Activated CD4-positive, alpha-beta memory T cell treated with anti-CD3 and anti-CD28 coated beads for 36 hours (primary cell): ENCODE measurements at regions not wholly inside any gene's neighbourhood (a gene's known extent, or its start where the extent isn't known, plus 50 kb on each side); places are given as distances from the start of the nearest gene placed in this dataset.

Experiments
- CTCF ChIA-PET: fragments of 350-600 bp; sonication (Branson Sonifier 250); formaldehyde crosslinking; loops from one replicate; lab custom pipeline; 2021; ENCODE audit warnings: antibody characterized with exemption, inconsistent platforms; lab: Charles Lee
- POLR2A ChIA-PET: fragments of 350-600 bp; sonication (Branson Sonifier 250); formaldehyde crosslinking; loops from one replicate; lab custom pipeline; 2021; ENCODE audit warnings: antibody characterized with exemption; lab: Charles Lee
- DNase-seq: peaks from one replicate; pipeline ENCODE4 v3.0.0-alpha.2; 2020
- H3K27ac Mint-ChIP-seq: one replicate; pipeline ENCODE4 v1.8.0; 2021; ENCODE audit warnings: mixed read lengths
- H3K27me3 Mint-ChIP-seq: one replicate; pipeline ENCODE4 v1.8.0; 2021; ENCODE audit warnings: mixed read lengths
- H3K36me3 Mint-ChIP-seq: one replicate; pipeline ENCODE4 v1.8.0; 2021; ENCODE audit warnings: mixed read lengths
- H3K4me1 Mint-ChIP-seq: one replicate; pipeline ENCODE4 v1.8.0; 2021; ENCODE audit warnings: low read depth, mixed read lengths
- H3K4me3 Mint-ChIP-seq: one replicate; pipeline ENCODE4 v1.8.0; 2021; ENCODE audit warnings: mild to moderate bottlenecking, mixed read lengths
- H3K9me3 Mint-ChIP-seq: one replicate; pipeline ENCODE4 v1.8.0; 2021; ENCODE audit warnings: mixed read lengths
- intact Hi-C: fragments of 100-400 bp; cut with micrococcal nuclease; formaldehyde crosslinking; loops from one replicate; pipeline ENCODE4 v1.15.1; 2023

DNA sequence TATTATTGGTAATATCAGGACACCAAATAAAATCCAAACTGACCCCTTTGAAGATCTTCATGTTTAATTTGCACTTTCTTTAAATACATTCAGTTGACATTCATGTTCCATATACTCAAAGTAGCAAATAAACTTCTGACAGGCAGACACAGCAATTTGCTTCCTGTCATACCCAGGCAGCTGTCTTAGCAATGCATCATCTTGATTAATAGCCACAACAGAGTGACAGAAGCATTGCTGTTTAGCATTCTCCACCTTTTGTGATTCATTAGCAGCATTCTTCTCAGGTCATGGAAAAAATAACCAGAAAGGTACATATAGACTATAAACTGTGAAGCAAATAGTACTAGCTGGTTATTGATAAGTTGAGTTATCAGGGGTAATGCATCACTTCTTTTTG is 366.8 kb downstream of the CYLC2 start:
- no peak for DNase-seq
- intact Hi-C loops: no loop called here
- Mint-ChIP-seq H3K27ac (no peak overlapping the region), H3K4me3 (no peak overlapping the region), H3K27me3 (no peaks in the 10 kb centered on the region), H3K4me1 (no peaks in the 10 kb centered on the region), H3K36me3 (no peaks in the 10 kb centered on the region), H3K9me3 (peaks cover 8% of the 10 kb centered on the region)
- ChIA-PET CTCF (no interaction called here), POLR2A (no interaction called here)

- intact Hi-C loops: no loop called here
- POLR2A ChIA-PET: no interaction called here
- no peaks in the 10 kb centered on the region for H3K36me3 Mint-ChIP-seq
Measured at GRCh38 chr9:103362986-103363385, 367.9 kb downstream of the CYLC2 start.

DNA sequence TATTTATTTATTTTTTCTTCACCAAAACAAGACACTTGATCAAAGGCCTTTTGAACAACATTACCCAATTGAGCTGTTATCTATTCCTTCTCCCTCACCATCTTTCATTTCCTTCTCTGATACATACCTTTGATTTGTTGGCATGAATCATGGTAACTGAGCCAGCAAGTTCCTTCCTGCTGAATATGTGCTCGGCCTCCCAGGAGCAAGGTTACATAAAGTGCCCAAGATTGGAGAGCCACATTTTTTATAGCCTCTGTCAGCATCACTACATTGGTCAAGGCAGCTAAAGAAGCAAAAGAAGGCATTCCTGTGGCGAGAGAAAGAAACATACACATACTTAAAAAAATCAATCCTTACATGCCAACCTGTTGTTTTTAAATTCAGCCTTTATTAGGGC is 369.6 kb downstream of the CYLC2 start:
- ChIA-PET POLR2A (no interaction called here), CTCF (no interaction called here)
- intact Hi-C loops: no loop called here

More at GRCh38 chr9:103362986-103363385, 367.9 kb downstream of the CYLC2 start:
- DNase-seq: no peak
- Mint-ChIP-seq H3K27me3 (no peaks in the 10 kb centered on the region), H3K4me3 (no peak overlapping the region), H3K9me3 (peaks cover 8% of the 10 kb centered on the region), H3K27ac (no peak overlapping the region), H3K4me1 (no peaks in the 10 kb centered on the region)
- CTCF ChIA-PET: no interaction called here

DNA sequence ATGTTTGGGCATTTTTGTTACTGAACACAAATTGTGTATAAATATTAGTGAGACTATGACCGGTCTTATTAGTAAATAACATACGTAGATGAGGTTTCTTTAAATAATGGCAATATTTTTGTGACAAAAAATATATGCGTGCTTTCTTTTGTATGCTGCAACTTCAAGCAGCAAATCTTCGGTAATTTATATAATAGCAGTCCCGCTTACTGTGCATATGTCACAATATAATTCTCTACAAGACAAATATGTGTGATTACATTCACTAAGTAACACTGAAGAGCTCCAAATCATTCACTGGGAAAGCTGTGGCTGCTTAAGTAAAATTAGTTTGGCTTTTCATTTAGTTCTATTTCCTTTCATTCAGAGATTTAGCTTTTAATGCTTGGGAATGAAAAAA is 376.0 kb downstream of the CYLC2 start:
- peaks cover 5% of the 10 kb centered on the region for H3K9me3 Mint-ChIP-seq
- H3K36me3 Mint-ChIP-seq: no peaks in the 10 kb centered on the region
- H3K4me1 Mint-ChIP-seq: no peaks in the 10 kb centered on the region
- intact Hi-C loops: no loop called here
- CTCF ChIA-PET: interaction anchor here (0.6 kb wide), 1 partner anchor 1371 kb away, joined by 3 read pairs; no protein-coding TSS in a partner anchor
- H3K4me3 Mint-ChIP-seq: no peak overlapping the region
- H3K27me3 Mint-ChIP-seq: no peaks in the 10 kb centered on the region
- no peak for DNase-seq
- POLR2A ChIA-PET: no interaction called here
- H3K27ac Mint-ChIP-seq: no peak overlapping the region

More for the DNA sequence above, 369.6 kb downstream of the CYLC2 start:
- no peaks in the 10 kb centered on the region for H3K27me3 Mint-ChIP-seq
- H3K27ac Mint-ChIP-seq: no peak overlapping the region
- DNase-seq: no peak
- no peak overlapping the region for H3K4me3 Mint-ChIP-seq
- no peaks in the 10 kb centered on the region for H3K36me3 Mint-ChIP-seq
- peaks cover 6% of the 10 kb centered on the region for H3K9me3 Mint-ChIP-seq
- H3K4me1 Mint-ChIP-seq: no peaks in the 10 kb centered on the region

- intact Hi-C loops: no loop called here
- no peaks in the 10 kb centered on the region for H3K27me3 Mint-ChIP-seq
- peaks cover 5% of the 10 kb centered on the region for H3K9me3 Mint-ChIP-seq
- no peaks in the 10 kb centered on the region for H3K36me3 Mint-ChIP-seq
- CTCF ChIA-PET: no interaction called here
- POLR2A ChIA-PET: no interaction called here
- H3K4me3 Mint-ChIP-seq: no peak overlapping the region
- no peak overlapping the region for H3K27ac Mint-ChIP-seq
- H3K4me1 Mint-ChIP-seq: no peaks in the 10 kb centered on the region
- no peak for DNase-seq
Measured at GRCh38 chr9:103372828-103373227, 377.7 kb downstream of the CYLC2 start.

GRCh38 chr9:103377667-103378066 is 382.5 kb downstream of the CYLC2 start:
- Mint-ChIP-seq H3K4me3 (no peak overlapping the region), H3K4me1 (no peaks in the 10 kb centered on the region), H3K27ac (no peak overlapping the region), H3K36me3 (no peaks in the 10 kb centered on the region), H3K27me3 (no peaks in the 10 kb centered on the region), H3K9me3 (peaks cover 2% of the 10 kb centered on the region)
- DNase-seq: no peak
- intact Hi-C loops: no loop called here
- CTCF ChIA-PET: no interaction called here
- POLR2A ChIA-PET: no interaction called here

- Mint-ChIP-seq H3K9me3 (no peaks in the 10 kb centered on the region), H3K27me3 (peaks cover 2% of the 10 kb centered on the region), H3K36me3 (no peaks in the 10 kb centered on the region), H3K4me3 (no peak overlapping the region), H3K4me1 (no peaks in the 10 kb centered on the region), H3K27ac (no peak overlapping the region)
- ChIA-PET POLR2A (no interaction called here), CTCF (interaction anchor here (0.5 to 2.2 kb wide), 2 partner anchors 988 to 1273 kb away, joined by 6 to 7 read pairs; no protein-coding TSS in a partner anchor)
- peak; percentile 27 for DNase-seq
- intact Hi-C loops: loop anchor here (2.0 kb wide), 1 partner anchor 1345 kb away; no protein-coding TSS in a partner anchor
Measured at GRCh38 chr9:103397868-103398600, 402.9 kb downstream of the CYLC2 start.

- POLR2A ChIA-PET: no interaction called here
- DNase-seq: no peak
- intact Hi-C loops: loop anchor here (2.0 kb wide), 1 partner anchor 1343 kb away; no protein-coding TSS in a partner anchor
- Mint-ChIP-seq H3K27ac (no peak overlapping the region), H3K9me3 (no peaks in the 10 kb centered on the region), H3K4me3 (no peak overlapping the region), H3K4me1 (no peaks in the 10 kb centered on the region), H3K36me3 (no peaks in the 10 kb centered on the region), H3K27me3 (peaks cover 2% of the 10 kb centered on the region)
- CTCF ChIA-PET: no interaction called here
Measured at GRCh38 chr9:103399535-103399934, 404.4 kb downstream of the CYLC2 start.

GRCh38 chr9:103407260-103407659 is 412.1 kb downstream of the CYLC2 start:
- POLR2A ChIA-PET: no interaction called here
- Mint-ChIP-seq H3K4me3 (no peak overlapping the region), H3K27me3 (no peaks in the 10 kb centered on the region), H3K9me3 (no peaks in the 10 kb centered on the region), H3K4me1 (no peaks in the 10 kb centered on the region), H3K27ac (no peak overlapping the region), H3K36me3 (no peaks in the 10 kb centered on the region)
- CTCF ChIA-PET: no interaction called here
- intact Hi-C loops: no loop called here
- no peak for DNase-seq

DNA sequence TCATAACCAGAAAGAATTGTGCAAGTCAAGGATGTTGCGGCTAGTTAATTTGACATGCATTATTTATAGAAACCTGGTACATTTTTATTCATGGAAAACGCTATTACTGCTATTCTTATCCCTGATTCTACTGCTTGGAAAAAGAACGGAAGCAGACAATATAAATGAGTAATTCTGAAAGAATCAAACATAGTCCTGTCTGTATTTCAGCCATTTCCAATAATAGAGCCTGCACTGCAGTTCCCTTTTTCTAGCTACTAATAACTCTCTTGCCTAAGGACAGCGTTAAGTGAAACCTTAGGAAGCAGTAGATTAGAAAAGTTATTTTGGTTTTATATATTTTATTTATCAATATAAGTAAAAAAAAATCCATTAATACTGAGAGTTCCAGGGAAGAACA is 414.9 kb downstream of the CYLC2 start:
- intact Hi-C loops: no loop called here
- CTCF ChIA-PET: no interaction called here
- no peaks in the 10 kb centered on the region for H3K27me3 Mint-ChIP-seq
- POLR2A ChIA-PET: no interaction called here
- H3K27ac Mint-ChIP-seq: no peak overlapping the region
- H3K4me3 Mint-ChIP-seq: no peak overlapping the region
- no peak for DNase-seq
- no peaks in the 10 kb centered on the region for H3K9me3 Mint-ChIP-seq
- no peaks in the 10 kb centered on the region for H3K36me3 Mint-ChIP-seq
- H3K4me1 Mint-ChIP-seq: no peaks in the 10 kb centered on the region

DNA sequence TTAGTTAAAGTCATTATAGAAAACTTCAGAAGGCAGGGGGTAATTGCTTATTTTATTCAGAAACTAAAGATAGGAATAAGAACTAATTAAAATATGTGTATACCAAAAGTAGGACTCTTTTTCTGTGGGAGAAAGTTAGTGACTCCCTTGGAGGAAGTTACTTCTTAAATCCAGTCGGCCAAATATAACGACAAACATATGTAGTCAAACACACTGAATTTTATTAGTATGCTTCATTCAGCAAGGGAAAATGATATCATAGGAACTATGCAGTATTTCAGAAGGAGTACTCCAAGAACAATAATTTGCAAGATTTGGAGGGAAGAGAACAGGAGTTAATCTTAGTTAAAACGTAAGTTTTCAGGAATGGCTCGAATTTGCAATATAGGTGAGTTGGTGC is 432.6 kb downstream of the CYLC2 start:
- no peak overlapping the region for H3K4me3 Mint-ChIP-seq
- peaks cover 2% of the 10 kb centered on the region for H3K9me3 Mint-ChIP-seq
- H3K27ac Mint-ChIP-seq: no peak overlapping the region
- ChIA-PET CTCF (no interaction called here), POLR2A (no interaction called here)
- H3K36me3 Mint-ChIP-seq: no peaks in the 10 kb centered on the region
- no peak for DNase-seq
- intact Hi-C loops: no loop called here
- H3K4me1 Mint-ChIP-seq: no peaks in the 10 kb centered on the region
- no peaks in the 10 kb centered on the region for H3K27me3 Mint-ChIP-seq

- Mint-ChIP-seq H3K27ac (no peak overlapping the region), H3K4me1 (no peaks in the 10 kb centered on the region), H3K36me3 (no peaks in the 10 kb centered on the region), H3K4me3 (no peak overlapping the region), H3K9me3 (peaks cover 2% of the 10 kb centered on the region), H3K27me3 (no peaks in the 10 kb centered on the region)
- POLR2A ChIA-PET: no interaction called here
- CTCF ChIA-PET: no interaction called here
- DNase-seq: no peak
- intact Hi-C loops: no loop called here
Measured at GRCh38 chr9:103430469-103430868, 435.3 kb downstream of the CYLC2 start.

DNA sequence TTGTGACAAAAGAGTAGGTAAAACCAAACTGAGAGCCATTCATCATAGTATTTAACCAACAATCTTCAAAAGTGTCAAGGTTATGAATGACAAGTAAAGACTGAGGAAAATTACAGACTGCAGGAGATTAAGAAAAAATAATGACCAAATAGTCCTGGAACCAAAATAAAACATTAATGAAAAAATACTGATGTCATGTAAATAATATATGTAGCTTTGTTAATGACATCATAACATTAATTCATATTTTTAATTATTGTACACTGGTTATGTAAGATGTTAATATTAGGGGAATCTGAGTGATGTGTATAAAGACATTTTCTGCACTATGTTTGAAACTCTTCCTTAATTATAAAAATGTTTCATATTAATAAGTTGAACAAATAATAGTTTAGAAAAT is 436.7 kb downstream of the CYLC2 start:
- H3K36me3 Mint-ChIP-seq: no peaks in the 10 kb centered on the region
- no peak for DNase-seq
- CTCF ChIA-PET: no interaction called here
- no peak overlapping the region for H3K4me3 Mint-ChIP-seq
- peaks cover 2% of the 10 kb centered on the region for H3K9me3 Mint-ChIP-seq
- no peaks in the 10 kb centered on the region for H3K27me3 Mint-ChIP-seq
- no peak overlapping the region for H3K27ac Mint-ChIP-seq
- no peaks in the 10 kb centered on the region for H3K4me1 Mint-ChIP-seq
- intact Hi-C loops: no loop called here
- POLR2A ChIA-PET: no interaction called here
